NCI-H2196 (cell line): ENCODE measurements at regions not wholly inside any gene's neighbourhood (a gene's known extent, or its start where the extent isn't known, plus 50 kb on each side); places are given as distances from the start of the nearest gene placed in this dataset.

ENCODE experiments used
- DNase-seq: peaks from one replicate; lab custom pipeline; 2025; ENCODE audit not compliant: unreplicated experiment; lab: John Stamatoyannopoulos, UW

GRCh38 chr12:82047446-82047845, 288.3 kb upstream of the PPFIA2 start:
- no peak for DNase-seq

GRCh38 chr12:82040987-82041743, 282.0 kb upstream of the PPFIA2 start:
- DNase-seq: no peak

DNA sequence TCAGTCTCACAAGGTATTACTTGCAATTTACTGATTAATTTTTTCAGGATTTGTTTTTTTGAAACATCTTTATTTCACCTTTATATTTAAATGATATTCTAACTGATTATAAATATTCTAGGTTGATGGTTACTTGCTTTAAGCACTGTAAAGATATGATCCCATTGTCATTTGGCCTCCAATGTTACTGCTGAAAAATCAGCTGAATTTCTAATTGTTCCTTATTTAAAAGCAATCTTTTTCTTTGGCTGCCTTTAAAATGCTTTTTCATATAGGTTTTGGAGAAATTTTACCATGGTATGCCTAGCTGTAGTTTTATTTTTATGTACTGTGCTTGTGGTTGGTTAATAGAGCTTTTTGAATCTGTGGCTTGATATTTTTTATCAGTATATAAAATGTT, 275.6 kb upstream of the PPFIA2 start:
- no peak for DNase-seq

- no peak for DNase-seq
These were observed 270.8 kb upstream of the PPFIA2 start for GRCh38 chr12:82029936-82030335.

GRCh38 chr12:82028772-82029171, 269.6 kb upstream of the PPFIA2 start:
- DNase-seq: no peak

DNA sequence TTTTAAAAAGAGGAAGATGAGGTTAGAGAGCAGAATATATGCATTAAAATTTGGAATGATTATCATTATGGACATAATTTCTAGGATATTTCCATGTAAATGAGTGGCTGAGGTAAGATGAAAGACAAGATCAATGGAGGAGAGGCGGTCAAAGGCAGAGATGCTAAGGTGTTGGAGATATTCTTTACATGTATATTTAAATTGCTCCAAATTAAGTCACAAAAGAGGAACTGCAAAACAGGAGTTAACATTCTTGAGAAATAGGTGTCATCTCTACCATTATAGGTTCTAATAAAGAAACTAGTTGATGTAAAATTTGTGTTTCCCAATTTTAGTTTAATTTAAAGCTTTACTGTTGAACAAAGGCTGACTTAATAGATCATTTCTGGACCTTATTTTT, 268.5 kb upstream of the PPFIA2 start:
- DNase-seq: no peak

DNA sequence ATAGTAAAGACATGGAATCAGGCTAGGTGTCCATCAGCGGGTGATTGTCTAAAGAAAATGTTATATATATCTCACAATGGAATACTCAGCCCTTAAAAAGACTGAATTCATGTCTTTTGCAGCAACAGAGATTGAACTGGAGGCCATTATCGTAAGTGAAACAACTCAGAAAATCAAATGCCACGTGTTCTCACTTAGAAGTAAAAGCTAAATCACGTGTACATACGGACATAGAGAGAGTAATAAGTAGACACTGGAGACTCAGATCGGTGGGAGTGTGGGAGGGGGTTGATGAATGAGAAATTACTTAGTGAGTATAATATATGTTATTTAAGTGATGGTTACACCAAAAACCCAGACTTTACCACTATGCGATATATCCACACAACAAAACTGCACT, 266.3 kb upstream of the PPFIA2 start:
- DNase-seq: no peak

DNA sequence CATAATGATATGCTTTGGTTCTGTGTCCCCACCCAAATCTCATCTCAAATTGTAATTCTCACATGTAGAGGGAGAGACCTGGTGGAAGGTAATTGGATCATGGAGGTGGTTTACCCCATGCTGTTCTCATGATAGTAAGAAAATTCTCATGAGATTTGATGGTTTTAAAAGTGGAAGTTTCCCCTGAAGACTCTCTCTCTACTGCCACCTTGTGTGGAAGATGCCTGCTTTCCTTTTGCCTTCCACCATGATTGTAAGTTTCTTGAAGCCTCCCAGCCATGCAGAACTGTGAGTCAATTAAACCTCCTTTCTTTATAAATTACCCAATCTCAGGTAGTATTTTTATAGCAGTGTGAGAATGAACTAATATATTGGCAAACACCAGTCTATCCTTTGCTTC, 260.4 kb upstream of the PPFIA2 start:
- DNase-seq: no peak

- no peak for DNase-seq
These were observed 256.6 kb upstream of the PPFIA2 start for GRCh38 chr12:82015623-82016347.

DNA sequence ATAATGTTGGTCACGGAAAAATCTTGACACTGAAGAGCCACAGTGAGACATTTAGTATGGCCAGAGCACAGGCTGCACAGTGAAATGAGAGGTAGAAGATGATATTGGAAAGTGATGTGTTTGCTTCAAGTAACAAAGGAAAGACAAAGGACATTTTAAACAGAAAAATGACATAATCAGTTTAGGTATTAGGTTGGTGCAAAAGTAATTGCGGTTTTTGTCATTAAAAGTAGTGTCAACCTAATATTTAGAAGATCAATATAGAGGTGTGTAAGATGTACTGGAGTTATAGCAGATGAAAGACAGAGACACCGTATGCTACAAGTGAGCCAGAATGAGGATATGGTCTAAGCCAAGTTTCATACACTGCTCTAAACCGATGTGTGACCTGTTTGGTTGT, 253.0 kb upstream of the PPFIA2 start:
- DNase-seq: no peak

- no peak for DNase-seq
These were observed 250.4 kb upstream of the PPFIA2 start for GRCh38 chr12:82009524-82009923.

DNA sequence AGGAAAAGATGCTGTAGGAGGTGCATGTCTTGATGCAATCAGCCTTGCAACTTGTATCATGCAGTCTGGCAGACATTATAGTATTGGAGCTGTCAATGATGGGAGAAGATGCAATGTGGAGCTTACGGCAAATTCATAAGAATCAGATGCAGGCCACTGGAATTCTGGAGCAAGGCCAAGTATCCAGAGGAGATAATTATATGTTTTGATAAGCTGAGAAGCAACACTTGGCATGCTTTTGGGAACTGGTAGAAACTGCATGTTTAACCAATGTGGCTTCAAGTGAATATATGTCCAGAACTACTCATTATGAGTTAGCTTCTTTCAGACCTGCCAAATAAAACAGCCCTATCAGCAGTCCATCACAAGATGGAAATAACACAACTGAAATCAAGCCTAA, 249.1 kb upstream of the PPFIA2 start:
- DNase-seq: no peak

DNA sequence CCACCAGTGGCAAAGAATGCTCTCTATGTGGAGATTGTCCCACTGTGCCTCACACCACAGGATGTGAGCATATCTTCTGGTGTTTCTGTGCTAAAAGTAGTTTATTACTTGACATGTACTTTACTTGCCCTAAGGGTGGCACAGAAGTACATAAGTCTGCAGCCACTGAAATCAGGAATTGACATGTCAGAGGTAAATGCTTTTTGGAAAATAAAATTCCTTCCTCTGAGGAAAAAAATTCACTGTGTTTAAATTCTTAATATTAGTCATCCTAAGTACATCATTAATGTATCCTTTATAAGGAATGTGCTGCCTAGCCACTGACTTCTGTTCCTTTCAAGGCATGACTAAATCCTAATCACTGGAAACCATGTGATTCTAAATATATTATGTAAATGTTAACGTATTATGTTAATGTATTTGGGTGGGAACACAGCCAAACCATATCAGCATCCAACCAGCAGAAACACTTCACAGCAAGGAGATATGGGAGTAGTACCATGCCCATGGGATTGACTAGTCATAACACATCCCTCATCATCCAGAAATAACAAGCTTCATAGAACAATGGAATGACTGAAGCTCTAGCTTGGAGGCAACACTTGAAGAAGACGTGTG, 239.7 kb upstream of the PPFIA2 start:
- DNase-seq: no peak

GRCh38 chr12:81992461-81992860, 233.3 kb upstream of the PPFIA2 start:
- DNase-seq: no peak

GRCh38 chr12:81991868-81992267, 232.7 kb upstream of the PPFIA2 start:
- DNase-seq: no peak

DNA sequence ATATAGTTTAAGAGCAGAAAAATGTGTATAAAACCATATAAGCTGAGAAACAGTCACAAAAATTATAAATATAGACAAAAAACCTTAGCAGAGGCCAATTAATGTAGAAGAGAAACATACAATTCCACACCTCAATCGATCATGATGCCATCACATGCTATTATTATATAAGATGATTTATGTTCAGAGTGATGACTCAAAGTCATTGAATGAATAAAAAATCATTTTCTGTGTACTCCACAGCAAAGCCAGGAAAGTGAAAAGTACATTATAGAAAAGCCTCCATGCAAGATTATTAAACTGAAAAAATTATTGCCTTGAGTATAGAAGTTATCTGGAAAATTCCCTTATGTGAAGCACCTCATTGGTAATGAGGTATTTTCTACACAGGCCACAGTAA, 229.2 kb upstream of the PPFIA2 start:
- DNase-seq: no peak

DNA sequence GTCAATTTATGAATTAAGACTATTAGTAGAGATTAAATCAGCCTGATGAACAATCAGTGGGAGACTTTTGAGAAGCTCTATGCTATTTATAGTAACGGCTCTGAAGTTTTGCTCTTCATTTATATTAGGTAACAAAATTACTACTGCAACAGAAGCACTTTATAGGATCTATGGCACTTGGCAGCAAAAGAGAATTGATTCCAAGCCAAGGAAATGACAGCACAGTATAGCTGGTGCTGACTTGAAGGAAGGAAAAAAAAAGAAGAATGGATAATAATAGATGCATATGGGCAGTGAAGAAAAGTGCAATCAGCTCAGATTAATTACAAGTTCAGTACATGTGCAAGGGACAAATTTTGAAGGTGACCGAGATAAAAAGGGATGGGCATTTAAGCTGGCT, 228.2 kb upstream of the PPFIA2 start:
- DNase-seq: no peak

GRCh38 chr12:81976661-81977060, 217.5 kb upstream of the PPFIA2 start:
- no peak for DNase-seq

- DNase-seq: no peak
These were observed 215.6 kb upstream of the PPFIA2 start for GRCh38 chr12:81974762-81975161.

DNA sequence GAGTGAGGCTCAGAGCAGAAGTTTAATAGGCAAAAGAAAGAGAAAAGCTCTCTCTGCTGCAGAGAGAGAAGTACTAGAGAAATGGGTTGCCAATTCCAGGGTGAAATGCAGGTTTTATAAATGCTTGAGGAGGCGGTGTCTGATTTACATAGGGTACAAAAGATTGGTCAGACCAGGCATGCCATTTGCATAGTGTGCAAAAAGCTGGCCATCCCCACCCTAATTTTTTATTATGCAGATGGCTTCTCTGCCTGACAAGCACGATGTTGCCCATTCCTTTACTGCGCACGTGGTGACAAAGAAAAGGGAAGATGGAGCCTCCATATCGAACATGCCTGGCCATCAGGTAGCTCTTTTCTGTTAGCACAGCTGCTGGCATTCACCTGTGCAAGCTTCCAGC, 209.3 kb upstream of the PPFIA2 start:
- DNase-seq: no peak

GRCh38 chr12:81963636-81964035, 204.5 kb upstream of the PPFIA2 start:
- DNase-seq: no peak

GRCh38 chr12:81963026-81963425, 203.9 kb upstream of the PPFIA2 start:
- no peak for DNase-seq
